HG02884 (cell line): ENCODE measurements at regions not wholly inside any gene's neighbourhood (a gene's known extent, or its start where the extent isn't known, plus 50 kb on each side); places are given as distances from the start of the nearest gene placed in this dataset.

Source experiments
- ATAC-seq: cut with Tn5 transposase; IDR thresholded peaks from one replicate; pipeline ENCODE4 v1.9.1; 2021; ENCODE audit warnings: mild to moderate bottlenecking, moderate library complexity; ENCODE audit not compliant: unreplicated experiment

GRCh38 chr18:78390348-78390951 lies 589.2 kb upstream of the SALL3 start:
- ATAC-seq = no peak

- no peak for ATAC-seq
Observed at GRCh38 chr18:78390952-78391348, 588.7 kb upstream of the SALL3 start.

- no peak for ATAC-seq
Observed at GRCh38 chr18:78393086-78393862, 586.3 kb upstream of the SALL3 start.

- ATAC-seq = no peak
Observed at GRCh38 chr18:78396077-78396476, 583.5 kb upstream of the SALL3 start.

GRCh38 chr18:78396756-78397155 lies 582.9 kb upstream of the SALL3 start:
- ATAC-seq = no peak

- no peak for ATAC-seq
Observed at GRCh38 chr18:78399992-78400503, 579.6 kb upstream of the SALL3 start.

GRCh38 chr18:78402440-78402839 lies 577.2 kb upstream of the SALL3 start:
- no peak for ATAC-seq

GRCh38 chr18:78402966-78403365 lies 576.7 kb upstream of the SALL3 start:
- ATAC-seq = no peak

- ATAC-seq = no peak
Observed at GRCh38 chr18:78403371-78403770, 576.2 kb upstream of the SALL3 start.

GRCh38 chr18:78405763-78406162 lies 573.9 kb upstream of the SALL3 start:
- no peak for ATAC-seq

GRCh38 chr18:78406743-78407465 lies 572.7 kb upstream of the SALL3 start:
- ATAC-seq = no peak

GRCh38 chr18:78407466-78407844 lies 572.2 kb upstream of the SALL3 start:
- ATAC-seq = no peak

- ATAC-seq = no peak
Observed at GRCh38 chr18:78408623-78409022, 571.0 kb upstream of the SALL3 start.

GRCh38 chr18:78410094-78410786 lies 569.4 kb upstream of the SALL3 start:
- no peak for ATAC-seq

GRCh38 chr18:78411539-78411938 lies 568.1 kb upstream of the SALL3 start:
- no peak for ATAC-seq

GRCh38 chr18:78414302-78414701 lies 565.3 kb upstream of the SALL3 start:
- ATAC-seq = no peak

GRCh38 chr18:78416853-78417252 lies 562.8 kb upstream of the SALL3 start:
- no peak for ATAC-seq

- no peak for ATAC-seq
Observed at GRCh38 chr18:78418379-78418778, 561.2 kb upstream of the SALL3 start.

GRCh38 chr18:78419171-78419570 lies 560.4 kb upstream of the SALL3 start:
- ATAC-seq = no peak

GRCh38 chr18:78420116-78420515 lies 559.5 kb upstream of the SALL3 start:
- no peak for ATAC-seq

- ATAC-seq = no peak
Observed at GRCh38 chr18:78421392-78421791, 558.2 kb upstream of the SALL3 start.
